Testis (tissue), 2 donors: ENCODE measurements at regions not wholly inside any gene's neighbourhood (a gene's known extent, or its start where the extent isn't known, plus 50 kb on each side); places are given as distances from the start of the nearest gene placed in this dataset.

Source experiments
- CTCF ChIP-seq, 3 experiments: fragments of 450-650 bp in 2 of 3; fragments of 200-600 bp in 1 of 3; sonication (generic) in 1 of 3; IDR thresholded peaks; one replicate each; pipeline ENCODE4 v1.5.1; 2016 to 2019; ENCODE audit warnings: antibody characterized with exemption in 3 of 3, mild to moderate bottlenecking in 2 of 3, moderate library complexity in 1 of 3
- POLR2A ChIP-seq: fragments of 450-650 bp; IDR thresholded peaks from one replicate; pipeline ENCODE4 v1.6.1; 2017; ENCODE audit warnings: antibody characterized with exemption, mild to moderate bottlenecking, moderate library complexity

GRCh38 chr1:164977561-164977960 lies 379.0 kb downstream of the LMX1A start:
- TF ChIP-seq CTCF (IDR thresholded peaks at IDR 0.05) (no peak), POLR2A (no peak)
